MCF 10A (cell line): ENCODE measurements at regions not wholly inside any gene's neighbourhood (a gene's known extent, or its start where the extent isn't known, plus 50 kb on each side); places are given as distances from the start of the nearest gene placed in this dataset.

ENCODE experiments used
- BruUV-seq: library from RNA; stranded (reverse); fragments of 400-500 nt; replicated peaks from 2 replicates; lab custom pipeline; 2021; lab: Mats Ljungman, UMichigan
- CTCF ChIA-PET: fragments of 300-600 bp; sonication (Branson Sonifier 250); formaldehyde crosslinking; extraction: SDS; loops from one replicate; lab custom pipeline; 2021; ENCODE audit warnings: antibody characterized with exemption, inconsistent platforms; lab: Yijun Ruan, JAX
- POLR2A ChIA-PET: fragments of 300-600, 350-650 bp; sonication (Branson Sonifier 250); formaldehyde crosslinking; extraction: SDS; loops from one replicate; lab custom pipeline; 2020; ENCODE audit warnings: antibody characterized with exemption, inconsistent platforms; lab: Yijun Ruan, JAX
- DNase-seq: peaks from one replicate; pipeline ENCODE4 v3.0.0-alpha.2; 2018; ENCODE audit not compliant: unreplicated experiment
- H3K27ac Mint-ChIP-seq: one replicate; pipeline ENCODE4 v1.8.0; 2022; ENCODE audit warnings: mild to moderate bottlenecking, low read depth, mixed read lengths; ENCODE audit not compliant: unreplicated experiment
- H3K27me3 Mint-ChIP-seq: one replicate; pipeline ENCODE4 v1.8.0; 2022; ENCODE audit warnings: mixed read lengths; ENCODE audit not compliant: insufficient read depth, unreplicated experiment
- H3K36me3 Mint-ChIP-seq: one replicate; pipeline ENCODE4 v1.8.0; 2022; ENCODE audit warnings: mild to moderate bottlenecking, moderate library complexity, mixed read lengths; ENCODE audit not compliant: insufficient read depth, unreplicated experiment
- H3K4me1 Mint-ChIP-seq: one replicate; pipeline ENCODE4 v1.8.0; 2022; ENCODE audit warnings: mixed read lengths; ENCODE audit not compliant: insufficient read depth, unreplicated experiment
- H3K4me3 Mint-ChIP-seq: one replicate; pipeline ENCODE4 v1.8.0; 2022; ENCODE audit warnings: mild to moderate bottlenecking, moderate library complexity, mixed read lengths; ENCODE audit not compliant: unreplicated experiment
- H3K9me3 Mint-ChIP-seq: one replicate; pipeline ENCODE4 v1.8.0; 2022; ENCODE audit warnings: mixed read lengths; ENCODE audit not compliant: unreplicated experiment
- intact Hi-C: fragments of 100-400 bp; cut with micrococcal nuclease; formaldehyde crosslinking; loops from 2 replicates; pipeline ENCODE4 v1.14.1; 2022
- TF ChIP-seq, protein P1 (sequence below): fragments of 200-600 bp; IDR thresholded peaks from one replicate; pipeline ENCODE4 v1.8.0; 2022; ENCODE audit warnings: antibody characterized with exemption, mild to moderate bottlenecking; ENCODE audit not compliant: unreplicated experiment

DNA sequence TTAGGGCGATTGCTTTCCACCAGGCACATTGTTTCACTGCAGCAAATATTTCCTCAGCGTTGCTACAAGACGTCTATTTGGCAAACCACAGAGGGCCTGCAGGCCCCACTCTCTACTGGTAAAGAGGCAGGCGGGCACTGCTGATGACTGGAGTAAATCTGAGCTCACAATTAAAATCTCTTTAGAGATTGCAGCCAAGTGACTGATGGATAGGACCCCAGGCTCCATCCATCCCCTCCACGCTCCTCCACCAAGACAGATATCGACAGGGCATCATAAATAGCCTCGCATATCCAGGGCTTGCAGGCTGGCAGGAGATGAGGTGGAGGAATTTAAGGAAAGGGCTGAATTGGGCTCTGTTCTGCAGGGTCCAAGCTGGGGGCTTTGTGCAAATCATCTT lies 50.4 kb upstream of the MDGA1 start:
- ChIA-PET POLR2A (interaction anchor here (1.6 kb wide), 1 partner anchor 13 kb away, joined by 4 read pairs; no protein-coding TSS in a partner anchor), CTCF (interaction anchor here (0.6 kb wide), 1 partner anchor 113 kb away, joined by 3 read pairs; no protein-coding TSS in a partner anchor)
- TF ChIP-seq, protein P1, sequence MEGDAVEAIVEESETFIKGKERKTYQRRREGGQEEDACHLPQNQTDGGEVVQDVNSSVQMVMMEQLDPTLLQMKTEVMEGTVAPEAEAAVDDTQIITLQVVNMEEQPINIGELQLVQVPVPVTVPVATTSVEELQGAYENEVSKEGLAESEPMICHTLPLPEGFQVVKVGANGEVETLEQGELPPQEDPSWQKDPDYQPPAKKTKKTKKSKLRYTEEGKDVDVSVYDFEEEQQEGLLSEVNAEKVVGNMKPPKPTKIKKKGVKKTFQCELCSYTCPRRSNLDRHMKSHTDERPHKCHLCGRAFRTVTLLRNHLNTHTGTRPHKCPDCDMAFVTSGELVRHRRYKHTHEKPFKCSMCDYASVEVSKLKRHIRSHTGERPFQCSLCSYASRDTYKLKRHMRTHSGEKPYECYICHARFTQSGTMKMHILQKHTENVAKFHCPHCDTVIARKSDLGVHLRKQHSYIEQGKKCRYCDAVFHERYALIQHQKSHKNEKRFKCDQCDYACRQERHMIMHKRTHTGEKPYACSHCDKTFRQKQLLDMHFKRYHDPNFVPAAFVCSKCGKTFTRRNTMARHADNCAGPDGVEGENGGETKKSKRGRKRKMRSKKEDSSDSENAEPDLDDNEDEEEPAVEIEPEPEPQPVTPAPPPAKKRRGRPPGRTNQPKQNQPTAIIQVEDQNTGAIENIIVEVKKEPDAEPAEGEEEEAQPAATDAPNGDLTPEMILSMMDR = no peak
- Mint-ChIP-seq H3K9me3 (no peaks in the 10 kb centered on the region), H3K27ac (no peak overlapping the region), H3K4me3 (no peak overlapping the region), H3K27me3 (peaks cover 26% of the 10 kb centered on the region), H3K36me3 (no peaks in the 10 kb centered on the region), H3K4me1 (no peaks in the 10 kb centered on the region)
- BruUV-seq = no TSS peak
- intact Hi-C loops = no loop called here
- no peak for DNase-seq
